WI38 (cell line): ENCODE measurements at regions not wholly inside any gene's neighbourhood (a gene's known extent, or its start where the extent isn't known, plus 50 kb on each side); places are given as distances from the start of the nearest gene placed in this dataset.

Experiments used
- H3K4me3 ChIP-seq: 2 replicates; pipeline ENCODE4 v1.5.1; 2011; ENCODE audit warnings: low read depth, mild to moderate bottlenecking, control low read depth, low read length
- TF ChIP-seq, protein P1 (sequence below): IDR thresholded peaks from 2 replicates; pipeline ENCODE4 v1.5.1; 2012; ENCODE audit warnings: low read depth, mild to moderate bottlenecking, control low read depth, low read length

GRCh38 chr6:105964979-105965760 is 121.0 kb upstream of the PRDM1 start:
- H3K4me3 ChIP-seq, result no peak overlapping the region
- TF ChIP-seq, protein P1, sequence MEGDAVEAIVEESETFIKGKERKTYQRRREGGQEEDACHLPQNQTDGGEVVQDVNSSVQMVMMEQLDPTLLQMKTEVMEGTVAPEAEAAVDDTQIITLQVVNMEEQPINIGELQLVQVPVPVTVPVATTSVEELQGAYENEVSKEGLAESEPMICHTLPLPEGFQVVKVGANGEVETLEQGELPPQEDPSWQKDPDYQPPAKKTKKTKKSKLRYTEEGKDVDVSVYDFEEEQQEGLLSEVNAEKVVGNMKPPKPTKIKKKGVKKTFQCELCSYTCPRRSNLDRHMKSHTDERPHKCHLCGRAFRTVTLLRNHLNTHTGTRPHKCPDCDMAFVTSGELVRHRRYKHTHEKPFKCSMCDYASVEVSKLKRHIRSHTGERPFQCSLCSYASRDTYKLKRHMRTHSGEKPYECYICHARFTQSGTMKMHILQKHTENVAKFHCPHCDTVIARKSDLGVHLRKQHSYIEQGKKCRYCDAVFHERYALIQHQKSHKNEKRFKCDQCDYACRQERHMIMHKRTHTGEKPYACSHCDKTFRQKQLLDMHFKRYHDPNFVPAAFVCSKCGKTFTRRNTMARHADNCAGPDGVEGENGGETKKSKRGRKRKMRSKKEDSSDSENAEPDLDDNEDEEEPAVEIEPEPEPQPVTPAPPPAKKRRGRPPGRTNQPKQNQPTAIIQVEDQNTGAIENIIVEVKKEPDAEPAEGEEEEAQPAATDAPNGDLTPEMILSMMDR, result no peak

GRCh38 chr6:105954148-105954547 is 132.0 kb upstream of the PRDM1 start:
- TF ChIP-seq, protein P1, result no peak
- H3K4me3 ChIP-seq, result no peak overlapping the region

DNA sequence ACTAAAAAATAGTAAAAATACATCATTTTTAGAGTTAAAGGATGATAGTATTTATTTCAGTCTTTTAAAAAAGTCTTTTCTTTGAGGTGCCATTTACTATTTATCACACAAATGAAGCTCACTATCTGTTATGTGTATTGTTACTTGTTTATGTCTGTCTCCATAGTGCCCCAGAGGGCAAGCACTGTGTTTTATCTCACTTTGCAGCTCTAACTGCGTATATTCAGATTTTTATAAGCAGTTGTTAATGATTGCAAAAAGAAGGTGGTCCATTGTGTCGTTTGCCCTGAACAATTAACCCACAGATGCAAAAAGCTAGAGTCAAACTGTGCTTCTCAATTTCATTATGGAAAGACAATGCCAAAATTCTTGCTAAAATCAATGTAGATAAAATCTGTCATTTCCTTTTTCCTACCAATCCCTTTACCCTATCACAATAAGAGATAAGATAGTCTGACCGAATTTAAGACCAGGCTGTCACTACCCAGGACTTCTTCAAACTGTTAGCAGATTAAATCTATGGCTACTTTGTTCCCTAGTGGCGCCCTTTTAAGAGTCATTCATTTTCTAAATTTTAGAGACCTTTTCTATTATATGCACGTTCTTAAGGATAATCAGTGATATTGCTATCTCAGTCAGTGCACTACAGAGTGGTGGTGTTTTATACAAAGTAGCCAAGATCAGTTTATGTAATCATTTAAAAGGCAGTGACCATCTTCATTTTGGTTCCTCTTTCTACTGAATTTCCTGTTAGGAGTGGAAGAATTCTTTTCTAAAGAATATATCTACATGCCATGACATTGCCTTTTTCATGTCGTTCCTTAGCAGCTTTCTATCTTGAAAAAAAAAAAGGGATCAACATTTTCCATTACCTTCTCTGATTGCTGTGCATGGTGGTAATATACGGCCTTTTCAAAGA is 133.1 kb upstream of the PRDM1 start:
- TF ChIP-seq, protein P1, result no peak
- no peak overlapping the region for H3K4me3 ChIP-seq

- no peak overlapping the region for H3K4me3 ChIP-seq
- TF ChIP-seq, protein P1, result no peak
These were observed 133.8 kb upstream of the PRDM1 start for GRCh38 chr6:105952326-105952725.

DNA sequence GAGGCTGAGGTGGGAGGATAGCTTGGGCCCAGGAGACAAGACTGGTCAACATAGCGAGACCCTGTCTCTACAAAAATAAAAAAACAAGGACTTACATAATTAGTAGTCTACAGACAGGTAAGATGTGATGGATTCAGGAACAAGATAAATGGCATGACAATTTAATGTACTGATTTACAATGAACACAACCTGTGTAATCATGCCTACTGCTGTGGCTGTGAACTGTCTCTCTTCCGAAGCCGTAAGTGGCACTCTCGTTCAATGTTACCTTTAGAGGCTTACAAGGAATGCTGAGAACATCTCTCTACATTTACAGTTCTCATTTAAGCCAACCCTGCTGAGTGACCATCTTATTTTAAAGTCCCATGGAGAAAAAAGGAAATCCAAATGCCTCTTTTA is 134.8 kb upstream of the PRDM1 start:
- no peak overlapping the region for H3K4me3 ChIP-seq
- TF ChIP-seq, protein P1, result no peak

DNA sequence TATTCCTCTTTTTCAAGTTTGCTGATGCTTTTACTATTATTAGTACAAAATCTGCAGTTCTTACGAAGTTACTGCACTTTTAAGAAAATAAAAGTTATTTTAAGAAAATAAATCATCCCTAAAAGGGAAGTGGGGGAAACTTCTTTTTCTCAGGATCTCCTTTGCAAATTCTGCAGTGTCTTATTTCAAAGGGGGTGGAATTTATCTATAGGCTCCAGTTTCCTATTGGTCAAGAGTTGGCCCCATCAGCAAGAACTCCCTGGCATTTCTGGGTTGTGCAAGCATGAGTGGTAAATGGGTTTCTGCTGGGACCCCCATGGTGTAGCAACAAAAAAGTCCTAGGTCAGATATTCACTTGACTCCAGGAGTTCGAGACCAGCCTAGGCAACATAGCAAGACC is 136.3 kb upstream of the PRDM1 start:
- no peak overlapping the region for H3K4me3 ChIP-seq
- TF ChIP-seq, protein P1, result no peak

- TF ChIP-seq, protein P1, result no peak
- H3K4me3 ChIP-seq, result no peak overlapping the region
These were observed 142.6 kb upstream of the PRDM1 start for GRCh38 chr6:105943514-105943913.
